ENCODE measurements at regions not wholly inside any gene's neighbourhood (a gene's known extent, or its start where the extent isn't known, plus 50 kb on each side); places are given as distances from the start of the nearest gene placed in this dataset.

- no peaks in the 10 kb centered on the region for H3K79me2 ChIP-seq (ENCODE audit: insufficient read depth, low read depth, low read length)
- intact Hi-C loops (cut with micrococcal nuclease; ENCODE audit: unreplicated experiment) = no loop called here
- no peaks in the 10 kb centered on the region for H3K9me2 ChIP-seq (ENCODE audit: insufficient read depth, low read length)
- POLR2A ChIA-PET = no interaction called here
- no peaks in the 10 kb centered on the region for H3K36me3 ChIP-seq (ENCODE audit: insufficient read depth, low read length)
- TF ChIP-seq EZH2phosphoT487 (IDR thresholded peaks at IDR 0.05; ENCODE audit: borderline replicate concordance, low read depth, low read length) (no peak), CTCF (conservative IDR thresholded peaks at IDR 0.05; ENCODE audit: low read length) (no peak)
- no peaks in the 10 kb centered on the region for H3K4me1 ChIP-seq (ENCODE audit: insufficient read depth, low read length, poor library complexity, severe bottlenecking)
- no peak overlapping the region for H3K4me3 ChIP-seq (ENCODE audit: low read depth, low read length, poor library complexity, severe bottlenecking)
- H4K20me1 ChIP-seq (ENCODE audit: insufficient read depth, low read length) = no peaks in the 10 kb centered on the region
- H2AFZ ChIP-seq (ENCODE audit: low read length) = no peak overlapping the region
- no peak overlapping the region for H3K4me2 ChIP-seq (ENCODE audit: low read length)
- CTCF ChIA-PET (ENCODE audit: unreplicated experiment) = no interaction called here
- no peaks in the 10 kb centered on the region; the same call in 1 of the 2 replicates for H3K9me3 ChIP-seq (ENCODE audit: low read length)
- no peak for DNase-seq (ENCODE audit: low spot score)
- no peak overlapping the region for H3K27ac ChIP-seq (ENCODE audit: low read depth, low read length, poor library complexity, severe bottlenecking)
- BruUV-seq (replicated peaks) = no TSS peak
These were observed 1048.4 kb downstream of the SLITRK1 start for GRCh38 chr13:82833923-82834322.

GRCh38 chr13:82829040-82829439, 1053.2 kb downstream of the SLITRK1 start:
- H3K27ac ChIP-seq (ENCODE audit: low read depth, low read length, poor library complexity, severe bottlenecking) = no peak overlapping the region
- H3K4me2 ChIP-seq (ENCODE audit: low read length) = no peak overlapping the region
- H3K9me2 ChIP-seq (ENCODE audit: insufficient read depth, low read length) = no peaks in the 10 kb centered on the region
- no peak for TF ChIP-seq CTCF (conservative IDR thresholded peaks at IDR 0.05; ENCODE audit: low read length)
- TF ChIP-seq EZH2phosphoT487 (IDR thresholded peaks at IDR 0.05; ENCODE audit: borderline replicate concordance, low read depth, low read length) = no peak
- no peak overlapping the region for H2AFZ ChIP-seq (ENCODE audit: low read length)
- H3K36me3 ChIP-seq (ENCODE audit: insufficient read depth, low read length) = no peaks in the 10 kb centered on the region
- H4K20me1 ChIP-seq (ENCODE audit: insufficient read depth, low read length) = no peaks in the 10 kb centered on the region
- POLR2A ChIA-PET = no interaction called here
- CTCF ChIA-PET (ENCODE audit: unreplicated experiment) = no interaction called here
- no TSS peak for BruUV-seq (replicated peaks)
- intact Hi-C loops (cut with micrococcal nuclease; ENCODE audit: unreplicated experiment) = no loop called here
- H3K4me3 ChIP-seq (ENCODE audit: low read depth, low read length, poor library complexity, severe bottlenecking) = no peak overlapping the region
- H3K9me3 ChIP-seq (ENCODE audit: low read length) = no peaks in the 10 kb centered on the region; the same call in 1 of the 2 replicates
- no peaks in the 10 kb centered on the region for H3K4me1 ChIP-seq (ENCODE audit: insufficient read depth, low read length, poor library complexity, severe bottlenecking)
- no peak for DNase-seq (ENCODE audit: low spot score)
- H3K79me2 ChIP-seq (ENCODE audit: insufficient read depth, low read depth, low read length) = no peaks in the 10 kb centered on the region

GRCh38 chr13:82827724-82828123, 1054.5 kb downstream of the SLITRK1 start:
- no peak for DNase-seq (ENCODE audit: low spot score)
- Histone ChIP-seq H3K4me2 (ENCODE audit: low read length) (no peak overlapping the region), H3K4me1 (ENCODE audit: insufficient read depth, low read length, poor library complexity, severe bottlenecking) (no peaks in the 10 kb centered on the region), H3K36me3 (ENCODE audit: insufficient read depth, low read length) (no peaks in the 10 kb centered on the region), H3K4me3 (ENCODE audit: low read depth, low read length, poor library complexity, severe bottlenecking) (no peak overlapping the region), H3K9me3 (ENCODE audit: low read length) (no peaks in the 10 kb centered on the region; the same call in 1 of the 2 replicates), H4K20me1 (ENCODE audit: insufficient read depth, low read length) (no peaks in the 10 kb centered on the region), H3K79me2 (ENCODE audit: insufficient read depth, low read depth, low read length) (no peaks in the 10 kb centered on the region), H3K9me2 (ENCODE audit: insufficient read depth, low read length) (no peaks in the 10 kb centered on the region), H3K27ac (ENCODE audit: low read depth, low read length, poor library complexity, severe bottlenecking) (no peak overlapping the region), H2AFZ (ENCODE audit: low read length) (no peak overlapping the region)
- ChIA-PET POLR2A (no interaction called here), CTCF (ENCODE audit: unreplicated experiment) (no interaction called here)
- no TSS peak for BruUV-seq (replicated peaks)
- intact Hi-C loops (cut with micrococcal nuclease; ENCODE audit: unreplicated experiment) = no loop called here
- no peak for TF ChIP-seq CTCF (conservative IDR thresholded peaks at IDR 0.05; ENCODE audit: low read length)
- no peak for TF ChIP-seq EZH2phosphoT487 (IDR thresholded peaks at IDR 0.05; ENCODE audit: borderline replicate concordance, low read depth, low read length)
